Stimulated activated CD8-positive, alpha-beta memory T cell treated with anti-CD3 and anti-CD28 coated beads, Interleukin-4, amount 100 ng/mL, for 48 hours (primary cell): ENCODE measurements at regions not wholly inside any gene's neighbourhood (a gene's known extent, or its start where the extent isn't known, plus 50 kb on each side); places are given as distances from the start of the nearest gene placed in this dataset.

ENCODE experiments used
- DNase-seq: peaks from one replicate; pipeline ENCODE4 v3.0.0-alpha.2; 2020

DNA sequence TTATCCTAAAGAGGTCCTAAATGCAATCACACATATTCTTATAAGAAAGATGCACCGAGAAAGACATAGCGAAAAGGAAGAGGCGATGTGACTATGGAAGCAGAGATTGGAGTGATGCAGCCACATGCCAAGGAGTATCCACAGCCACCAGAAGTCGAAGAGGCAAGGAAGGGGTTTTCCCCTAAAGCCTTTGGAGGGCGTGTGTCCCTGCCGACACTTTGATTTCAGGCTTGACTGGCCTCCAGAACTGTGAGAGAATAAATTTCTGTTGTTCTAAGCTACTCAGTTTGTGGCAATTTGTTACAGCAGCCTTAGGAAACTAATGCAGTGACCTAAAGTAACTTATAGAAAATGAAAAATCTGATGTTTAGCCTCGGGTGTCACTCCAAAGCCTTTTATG is 179.5 kb upstream of the CITED2 start:
- DNase-seq: no peak

DNA sequence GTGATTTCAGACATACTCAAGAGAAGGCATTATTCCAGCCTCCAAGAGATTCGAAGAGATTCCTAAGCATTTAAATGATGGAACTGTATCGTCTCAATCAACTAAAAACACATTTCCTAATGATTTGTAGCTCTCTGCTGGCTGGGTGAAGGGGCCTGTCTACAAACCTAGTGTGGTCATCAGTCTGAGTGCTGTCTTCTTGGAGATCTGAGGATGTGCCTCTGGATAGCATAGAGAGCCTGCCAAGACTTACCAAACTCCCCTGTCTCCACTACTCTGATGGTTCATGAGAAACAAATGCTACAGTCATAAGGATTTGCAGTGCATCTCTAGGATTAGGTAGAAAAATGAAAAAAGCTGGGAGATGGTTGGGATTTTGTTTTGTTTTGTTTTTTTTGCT is 176.9 kb upstream of the CITED2 start:
- no peak for DNase-seq

DNA sequence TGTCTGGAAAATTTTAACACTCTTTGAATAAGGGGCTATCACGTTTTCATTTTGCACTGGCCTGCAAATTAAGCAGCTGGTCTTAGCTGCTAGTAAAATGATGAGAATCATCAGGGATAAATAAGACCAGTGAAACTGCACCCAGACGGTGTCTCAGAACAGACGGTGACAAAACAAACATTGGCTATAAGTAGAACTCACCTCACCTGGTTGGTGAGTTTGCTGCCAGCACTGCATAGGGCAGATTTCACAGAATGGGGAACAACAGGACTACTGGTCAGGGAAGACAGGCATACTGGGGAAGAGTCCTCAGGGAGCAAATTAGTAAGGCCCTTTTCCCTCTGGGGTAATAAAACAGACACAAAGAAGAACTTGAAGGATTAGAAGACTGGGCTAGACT is 175.9 kb upstream of the CITED2 start:
- DNase-seq: no peak

DNA sequence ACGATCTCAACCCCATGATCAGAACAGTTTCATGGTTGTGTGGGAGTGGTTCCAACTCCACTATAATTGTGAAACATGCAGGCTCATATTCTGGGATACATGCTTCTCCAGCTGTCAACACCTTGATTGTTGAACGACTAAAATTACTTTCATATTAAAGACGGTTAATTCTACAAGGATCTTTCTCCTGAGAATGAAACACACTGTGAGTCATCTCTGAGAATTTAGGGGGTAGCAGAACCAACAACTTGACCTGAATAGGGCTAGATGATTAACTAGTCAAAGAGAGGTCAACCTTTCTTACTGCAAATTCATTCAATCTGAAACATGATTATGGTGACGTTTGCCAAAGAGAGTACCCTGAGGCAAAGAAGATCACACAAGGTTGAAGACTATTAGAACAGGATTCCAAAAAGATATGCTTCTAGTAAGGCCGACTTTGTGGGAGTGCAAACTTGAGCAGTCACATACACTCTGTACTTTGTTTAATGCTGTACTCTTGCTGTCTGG is 175.2 kb upstream of the CITED2 start:
- no peak for DNase-seq

DNA sequence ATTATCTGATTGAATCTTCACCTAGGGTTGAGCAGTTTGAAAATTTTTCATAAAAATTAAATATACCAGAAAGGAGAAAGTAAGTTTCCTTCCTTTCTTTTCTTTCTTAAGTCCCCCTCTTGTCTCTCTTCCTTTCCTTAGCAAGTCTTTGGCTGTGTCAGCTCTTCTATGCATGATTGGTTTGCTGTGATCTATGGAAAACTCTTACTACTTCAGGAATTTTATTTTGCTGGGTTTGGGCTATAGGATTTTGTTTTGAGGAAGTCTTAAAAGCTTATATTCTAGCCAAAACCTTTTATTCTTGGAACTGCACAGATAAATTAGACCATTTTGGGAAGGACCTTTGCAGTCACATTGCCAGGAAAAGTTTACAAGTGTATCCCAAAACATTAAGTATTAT is 173.4 kb upstream of the CITED2 start:
- no peak for DNase-seq

DNA sequence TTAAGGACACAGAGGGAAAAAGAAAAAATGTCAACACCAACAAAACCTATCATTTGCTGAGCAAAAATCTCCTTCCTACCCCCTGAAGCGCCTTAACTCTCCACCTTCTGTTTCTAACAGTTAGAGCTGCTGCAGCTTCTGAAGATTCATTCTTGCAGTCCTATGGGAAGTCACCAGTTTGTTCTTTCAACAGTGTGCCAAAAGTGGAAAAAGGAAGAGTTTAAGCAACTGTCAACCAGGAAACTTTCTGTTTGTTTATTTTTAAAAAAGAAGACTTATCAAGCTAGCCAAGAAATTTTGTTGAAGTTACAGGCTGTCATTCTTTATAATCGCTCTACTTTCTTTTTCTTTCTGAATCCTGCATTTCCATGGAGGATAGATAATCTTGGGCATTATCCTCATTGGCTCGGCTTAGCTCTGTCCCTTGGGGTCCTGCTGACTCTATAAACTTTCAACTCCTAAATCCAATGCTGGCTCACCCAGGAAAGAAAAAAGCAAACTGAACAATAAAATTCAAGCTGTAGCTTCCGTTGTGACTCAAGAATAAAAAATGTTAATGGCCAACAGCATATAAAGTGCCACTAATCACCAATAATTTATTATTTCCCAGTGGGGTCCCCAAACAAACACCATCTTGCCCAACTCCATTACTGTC is 172.8 kb upstream of the CITED2 start:
- DNase-seq: no peak

DNA sequence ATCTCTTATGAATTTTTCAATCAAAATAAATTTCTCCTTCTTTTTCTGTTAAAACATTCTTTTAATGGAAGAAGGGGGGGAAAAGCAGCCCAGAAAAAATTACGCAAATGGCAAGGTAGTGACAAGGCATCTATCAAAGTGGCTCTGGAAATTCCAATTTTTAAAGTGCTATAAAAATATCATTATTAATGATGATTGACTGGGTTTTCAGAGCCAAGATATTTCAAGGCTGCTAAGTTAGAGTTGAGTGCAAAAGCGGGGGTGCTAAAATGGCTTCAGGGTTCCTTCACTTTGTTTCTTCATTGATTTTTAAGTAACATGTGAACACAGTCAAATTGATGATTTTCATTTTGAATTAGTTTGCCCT is 171.6 kb upstream of the CITED2 start:
- DNase-seq: no peak

DNA sequence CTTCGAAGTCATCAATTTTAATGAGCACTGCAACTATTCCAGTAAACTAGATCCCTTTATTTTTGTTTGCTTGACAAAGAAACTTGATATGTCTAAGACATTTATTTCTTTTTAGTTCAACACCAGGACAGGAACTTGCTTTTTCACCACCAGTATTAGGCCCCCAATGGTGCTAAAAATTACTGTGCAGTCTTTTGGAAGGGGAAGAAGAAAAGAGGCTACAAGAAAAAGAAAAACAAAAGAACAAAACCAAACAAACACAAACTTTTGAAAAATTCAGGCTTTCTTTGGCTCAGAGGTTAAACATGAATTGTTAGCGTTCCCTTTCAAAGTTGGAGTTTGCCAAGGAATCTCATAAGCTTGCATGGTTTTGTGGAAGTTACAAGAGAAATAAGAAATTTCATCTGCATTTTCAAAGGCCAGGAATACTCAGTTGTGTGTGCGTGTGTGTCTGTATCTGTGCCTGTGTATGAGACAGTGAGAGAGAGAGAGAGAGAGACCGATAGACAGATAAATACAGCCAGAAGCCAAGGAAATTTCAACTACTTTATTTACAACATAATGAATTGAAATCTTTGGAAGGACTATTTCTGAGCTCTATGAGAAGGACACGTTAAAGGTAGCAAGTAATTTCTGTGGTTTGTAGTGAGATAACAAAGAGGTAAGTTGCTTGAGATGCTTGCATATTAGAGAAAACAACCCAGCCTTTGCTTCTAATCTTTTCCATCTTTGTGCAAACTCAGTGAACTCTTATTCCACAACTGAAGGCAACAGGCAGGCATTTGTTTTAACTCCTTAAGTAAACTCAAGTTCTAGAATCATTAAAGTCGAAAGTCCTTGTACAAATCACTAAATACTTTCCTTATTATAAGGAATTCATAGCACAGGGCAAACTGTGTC is 171.0 kb upstream of the CITED2 start:
- DNase-seq: no peak

DNA sequence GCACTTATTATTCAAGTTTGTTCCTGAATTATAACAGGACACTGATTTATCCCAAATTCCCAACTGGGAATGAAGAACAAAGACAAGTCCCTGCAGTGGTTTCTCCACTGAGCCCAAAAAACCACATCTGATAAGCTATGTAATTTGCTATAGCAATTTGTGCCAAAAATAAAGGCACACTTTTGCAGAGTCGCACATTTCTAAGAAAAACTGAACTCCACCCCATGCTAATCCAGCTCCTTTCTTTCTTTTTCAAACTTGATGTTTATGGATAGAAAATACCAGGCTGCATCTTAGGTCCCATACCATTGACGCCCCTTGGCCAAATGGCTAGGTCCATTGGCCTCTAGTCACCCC is 170.2 kb upstream of the CITED2 start:
- DNase-seq: no peak

DNA sequence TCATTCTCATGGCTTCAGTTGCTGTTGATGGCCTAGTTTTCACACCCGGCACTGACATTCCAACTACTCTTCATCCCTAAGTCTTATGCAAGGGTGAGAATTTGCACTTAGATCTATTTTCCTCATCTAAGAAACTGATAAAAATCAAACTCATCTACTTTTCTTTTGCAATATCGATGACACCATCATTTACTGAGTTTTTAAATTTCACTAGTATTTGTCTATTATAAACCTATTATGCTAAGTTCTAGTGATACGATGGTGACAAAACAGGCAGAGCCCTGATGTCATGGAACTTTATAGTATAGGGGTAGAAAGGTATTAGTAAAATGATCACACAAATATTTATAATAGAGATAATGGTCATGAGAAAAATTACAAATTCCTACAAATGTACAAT is 167.9 kb upstream of the CITED2 start:
- DNase-seq: no peak

DNA sequence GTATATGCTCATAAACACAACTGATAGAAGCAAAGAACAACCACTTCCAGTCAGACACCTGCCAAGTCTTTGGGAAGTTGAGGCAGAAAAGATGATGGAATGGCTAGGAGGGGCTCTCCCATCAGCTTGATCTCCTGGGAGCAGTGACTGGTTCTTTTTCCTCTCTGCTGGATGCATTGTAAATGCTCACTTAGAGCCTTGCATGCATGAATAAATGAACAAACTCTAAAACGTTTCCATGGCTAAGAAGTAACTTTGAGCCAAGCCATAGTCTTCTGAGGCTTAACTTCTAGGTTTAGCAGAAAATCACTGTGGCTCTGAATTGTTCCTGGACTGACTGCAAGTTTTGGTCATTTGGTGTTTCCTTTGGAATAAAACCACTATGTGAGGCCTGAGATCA is 166.4 kb upstream of the CITED2 start:
- no peak for DNase-seq

DNA sequence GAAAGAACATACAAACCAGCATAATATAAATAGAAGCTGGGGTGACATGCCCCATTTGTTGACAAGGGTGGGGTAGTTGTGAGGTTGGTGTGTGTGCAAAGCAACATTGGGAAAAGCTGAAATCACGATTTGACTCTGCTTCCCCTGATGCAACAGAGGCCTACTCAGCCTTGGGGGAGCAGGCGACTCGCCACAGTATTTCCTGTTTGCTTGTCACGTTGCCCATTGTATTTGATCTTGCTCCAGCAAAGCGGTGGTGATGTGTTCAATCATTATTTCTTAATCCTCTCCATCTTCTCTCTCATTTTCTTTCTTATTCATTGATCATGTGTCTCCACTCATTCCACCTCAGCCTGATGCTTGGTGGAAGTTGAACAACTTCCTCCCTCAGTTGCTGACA is 165.8 kb upstream of the CITED2 start:
- peak; percentile 61 for DNase-seq

DNA sequence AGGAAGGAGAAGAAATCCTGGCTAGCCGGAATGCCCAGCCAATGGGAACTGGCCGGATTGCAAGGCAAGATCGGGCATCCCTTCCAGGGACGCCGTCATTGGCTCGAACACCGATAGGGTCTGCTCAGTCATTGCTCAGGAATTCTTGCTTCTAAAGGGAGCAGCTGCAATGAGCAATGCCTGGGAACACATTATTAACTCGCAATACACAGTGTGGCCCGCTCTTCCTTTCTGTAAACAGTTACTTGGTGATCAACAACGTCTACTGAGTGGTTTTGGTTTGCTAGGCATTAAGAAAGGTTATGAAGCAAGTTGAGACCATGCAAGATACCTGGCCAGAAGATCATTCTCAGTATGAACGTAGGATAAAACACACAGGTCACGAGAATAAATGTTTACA is 165.4 kb upstream of the CITED2 start:
- DNase-seq: no peak

DNA sequence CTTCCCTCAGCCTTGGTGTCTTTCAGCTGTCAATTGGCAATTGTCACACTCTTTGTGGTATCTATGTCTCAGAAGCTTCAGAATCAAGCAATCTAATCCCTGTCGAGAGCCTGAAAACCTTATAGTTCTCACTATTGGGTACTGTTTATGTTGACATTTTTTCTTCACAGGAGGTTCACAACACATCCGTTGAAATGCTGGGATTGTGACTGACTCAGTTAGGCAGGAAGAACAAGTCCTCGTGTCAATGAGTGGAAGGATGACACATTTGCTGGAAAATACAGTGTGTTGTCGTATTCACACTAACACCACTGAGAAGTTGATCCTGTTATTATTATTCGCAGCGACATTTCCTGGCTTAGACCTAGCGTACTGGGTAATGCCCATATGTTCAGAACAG is 163.9 kb upstream of the CITED2 start:
- no peak for DNase-seq

DNA sequence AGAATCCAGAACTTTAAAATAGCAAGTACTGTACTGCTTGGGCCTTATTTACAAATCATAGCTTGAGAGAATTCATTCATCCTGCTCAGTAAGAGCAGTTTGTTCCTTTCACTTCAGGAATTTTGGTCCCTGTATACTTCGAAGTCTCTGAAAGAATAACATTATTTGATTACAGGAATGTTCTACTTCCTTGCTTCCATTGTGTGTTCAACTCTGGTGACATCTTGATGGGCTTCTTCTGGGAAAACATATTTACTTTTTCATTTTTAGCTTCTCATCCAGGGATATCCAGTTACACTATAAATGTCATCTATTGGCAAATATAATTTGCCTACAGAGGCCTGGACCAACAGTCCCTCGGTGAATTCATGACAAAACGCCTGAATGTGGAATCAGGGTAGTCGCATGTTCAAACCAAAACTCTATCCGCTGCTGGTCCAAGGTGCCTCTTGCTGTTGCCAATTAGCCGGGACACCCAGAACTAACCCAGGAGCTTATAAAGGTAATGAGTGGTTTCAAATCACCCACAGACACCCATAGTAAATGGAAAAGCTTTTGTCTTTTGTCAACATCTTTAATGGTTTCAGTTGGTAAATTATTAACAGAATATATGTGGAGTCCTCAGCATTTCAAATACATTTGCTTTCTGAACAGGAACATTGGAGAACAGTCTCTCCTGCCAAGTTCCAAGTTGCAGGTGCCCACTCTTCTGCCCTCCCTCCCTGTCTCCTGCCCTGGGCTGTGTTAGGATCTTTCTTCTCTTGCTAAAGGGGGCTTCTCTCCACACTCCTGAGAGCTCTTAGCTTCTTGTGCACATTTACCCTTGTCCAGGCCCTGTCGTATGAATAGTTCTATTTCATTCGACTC is 162.5 kb upstream of the CITED2 start:
- no peak for DNase-seq

DNA sequence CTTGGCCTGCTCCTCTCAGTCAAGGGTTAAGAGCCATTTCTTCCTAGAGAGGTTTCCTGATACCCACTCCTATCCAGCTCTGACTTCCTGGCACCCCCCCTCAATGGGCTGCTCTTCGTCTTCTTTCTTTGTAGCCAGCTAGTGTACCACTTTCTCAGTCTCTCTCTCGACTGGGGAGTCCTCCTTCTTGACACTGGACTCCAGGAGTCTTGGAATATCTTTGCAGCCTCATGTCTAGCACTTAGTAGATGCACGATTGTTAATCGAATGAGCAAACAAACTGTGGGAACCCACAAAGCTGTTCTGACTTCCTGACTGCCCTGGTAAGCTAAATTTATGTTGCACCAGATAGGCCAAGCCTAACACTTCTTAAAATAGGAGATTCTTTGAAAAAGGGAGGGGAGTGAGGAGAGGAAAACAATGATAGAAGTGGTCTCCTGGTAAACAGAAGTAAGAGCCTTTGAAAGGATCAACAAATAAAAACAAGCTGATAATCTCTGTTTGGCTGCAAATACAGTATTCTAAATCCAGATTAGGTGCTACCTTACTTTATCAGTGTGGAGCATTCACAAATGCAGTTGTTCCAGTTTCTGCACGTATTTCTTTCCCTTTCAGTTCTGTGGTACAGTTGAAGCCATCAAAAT is 160.1 kb upstream of the CITED2 start:
- no peak for DNase-seq

DNA sequence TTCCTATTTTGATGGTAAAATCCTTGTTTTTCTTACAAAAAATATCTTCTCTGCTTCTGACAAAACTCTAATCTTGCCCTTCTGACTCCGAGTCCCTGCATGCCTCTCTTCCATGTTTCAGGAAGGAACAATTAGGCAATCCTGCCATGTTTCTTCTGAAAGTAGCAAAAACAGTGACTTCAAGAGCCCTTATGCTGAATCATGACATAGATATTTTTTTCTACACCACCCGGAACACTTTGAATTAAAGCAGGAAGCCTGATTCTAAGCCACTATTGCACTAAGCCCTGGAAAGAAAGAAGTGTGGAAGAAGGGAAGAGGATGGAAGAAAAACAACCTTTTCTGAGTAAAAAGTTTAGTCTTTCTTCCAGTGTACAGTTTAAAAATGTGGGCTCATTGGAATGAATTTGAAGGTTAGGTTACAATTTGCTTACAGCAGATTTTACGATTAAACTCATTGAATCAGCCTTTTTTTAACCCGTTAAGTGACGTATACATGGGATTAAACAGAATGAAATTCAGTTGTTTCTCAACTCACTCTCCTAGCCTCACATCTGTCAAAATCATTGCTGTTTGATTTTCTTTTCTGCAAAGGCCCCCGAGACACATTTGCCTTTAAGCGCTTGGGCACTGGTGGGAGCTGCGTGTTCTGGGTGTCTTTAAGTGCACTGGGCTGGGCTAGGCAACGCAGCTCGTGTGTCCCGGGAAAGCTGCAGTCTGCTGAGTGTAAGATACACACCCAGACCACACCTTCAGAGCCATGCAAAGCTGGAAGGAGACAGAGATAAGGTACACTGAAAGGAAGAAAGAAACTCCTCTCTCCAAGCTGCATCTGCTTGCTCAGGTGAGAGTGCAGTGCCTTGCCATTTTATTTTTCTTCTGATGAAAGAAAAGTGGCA is 159.4 kb upstream of the CITED2 start:
- no peak for DNase-seq

DNA sequence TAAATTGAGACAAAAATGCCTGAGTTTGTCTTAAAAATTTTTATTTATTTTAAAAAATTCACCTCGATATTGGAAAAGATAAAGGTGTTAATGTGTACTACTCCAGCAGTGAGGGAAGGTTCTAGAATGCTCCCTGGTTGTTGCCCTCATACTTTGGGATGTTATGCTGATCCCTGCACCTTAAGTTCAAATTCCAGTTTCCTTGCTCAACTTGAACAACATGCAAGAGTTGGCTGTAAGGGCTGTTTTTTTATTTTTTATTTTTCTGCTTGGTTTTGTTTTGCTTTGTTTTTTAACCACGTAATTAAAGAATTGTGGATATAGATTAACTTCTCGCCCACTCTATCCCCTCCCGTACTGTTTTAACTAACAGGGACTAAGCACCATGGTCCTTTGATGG is 158.7 kb upstream of the CITED2 start:
- no peak for DNase-seq

DNA sequence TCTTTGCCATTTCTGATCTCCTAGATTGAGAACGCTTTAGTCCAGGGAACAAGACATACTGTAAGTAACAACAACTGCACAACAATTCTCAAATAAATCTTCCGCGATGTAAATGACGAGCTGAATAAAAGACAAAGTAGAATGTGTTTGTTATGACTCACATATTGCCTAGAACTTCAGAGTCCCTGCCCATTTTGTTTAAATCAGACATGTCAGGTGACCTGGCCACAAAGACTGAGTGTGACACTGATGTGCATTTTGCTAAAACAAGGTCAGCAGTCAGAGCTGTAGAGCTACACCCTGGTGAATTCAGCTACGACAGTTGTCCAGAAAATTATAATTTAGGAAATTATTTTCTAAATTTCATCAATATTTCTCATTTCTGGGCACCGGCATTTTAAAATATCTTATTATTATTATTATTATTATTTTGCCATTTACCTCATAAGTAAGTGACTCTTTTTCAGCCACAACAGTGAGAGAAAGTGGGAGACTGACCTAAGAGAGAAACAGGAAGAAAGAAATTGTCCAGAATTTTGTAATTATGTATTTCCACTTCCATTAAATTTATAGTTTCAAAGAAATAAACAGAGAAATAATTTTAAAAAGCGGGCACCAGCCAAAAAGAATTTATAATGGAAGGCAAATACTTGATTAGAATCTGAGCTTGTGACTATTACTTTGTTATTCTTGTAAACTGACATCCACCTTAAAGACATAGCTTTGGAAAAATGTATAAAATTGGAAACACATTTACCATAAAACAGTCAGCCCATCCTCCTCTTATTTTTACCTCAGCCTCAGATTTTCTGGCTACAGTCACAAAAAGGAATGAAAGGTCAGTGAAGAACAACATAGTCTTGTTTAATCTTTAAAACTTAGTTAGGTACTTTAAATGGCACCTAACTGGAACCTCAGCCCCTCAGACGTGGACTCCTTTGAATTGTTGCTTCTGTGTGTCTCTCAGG is 157.0 kb upstream of the CITED2 start:
- DNase-seq: no peak

DNA sequence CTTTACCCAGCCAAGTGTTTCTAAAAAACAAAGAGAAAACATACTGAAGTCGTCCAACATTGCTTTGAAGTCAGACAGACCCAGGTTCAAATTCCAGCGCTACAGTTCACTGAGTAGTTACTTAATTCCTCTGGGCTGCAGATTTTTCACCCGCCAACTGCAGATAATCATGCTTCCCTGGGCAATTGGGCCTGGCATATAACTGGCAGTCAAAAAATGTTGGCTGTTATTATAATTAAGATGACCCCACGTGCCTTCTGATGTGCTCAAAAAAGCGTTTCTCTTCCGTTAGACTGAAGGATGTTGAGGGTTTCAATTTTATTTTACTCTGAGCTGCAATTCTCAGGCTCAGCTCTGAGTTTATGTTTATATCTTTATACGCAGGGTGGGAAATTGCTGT is 156.1 kb upstream of the CITED2 start:
- no peak for DNase-seq

DNA sequence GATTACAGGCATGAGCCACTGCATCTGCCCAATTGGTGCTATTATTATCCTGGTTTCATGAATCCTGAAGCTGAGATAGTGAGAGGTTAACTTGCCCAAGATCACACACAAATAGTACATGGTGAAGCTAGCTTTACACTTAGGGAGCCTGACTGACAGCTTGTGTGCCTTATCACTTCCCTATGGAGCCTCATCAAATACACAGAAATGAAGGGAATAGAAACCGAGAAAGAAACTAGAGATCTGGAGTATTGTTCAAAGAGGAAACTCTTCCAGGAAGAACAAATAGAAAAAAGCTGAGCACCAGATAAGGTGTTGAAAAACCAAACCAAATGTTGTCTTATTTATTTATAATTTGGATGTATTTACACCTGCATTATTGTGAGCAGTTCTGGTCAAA is 155.0 kb upstream of the CITED2 start:
- DNase-seq: no peak
